HG02852 (cell line): ENCODE measurements at regions not wholly inside any gene's neighbourhood (a gene's known extent, or its start where the extent isn't known, plus 50 kb on each side); places are given as distances from the start of the nearest gene placed in this dataset.

Source experiments
- ATAC-seq: cut with Tn5 transposase; IDR thresholded peaks from one replicate; pipeline ENCODE4 v1.9.1; 2021; ENCODE audit warnings: mild to moderate bottlenecking, moderate library complexity; ENCODE audit not compliant: unreplicated experiment

DNA sequence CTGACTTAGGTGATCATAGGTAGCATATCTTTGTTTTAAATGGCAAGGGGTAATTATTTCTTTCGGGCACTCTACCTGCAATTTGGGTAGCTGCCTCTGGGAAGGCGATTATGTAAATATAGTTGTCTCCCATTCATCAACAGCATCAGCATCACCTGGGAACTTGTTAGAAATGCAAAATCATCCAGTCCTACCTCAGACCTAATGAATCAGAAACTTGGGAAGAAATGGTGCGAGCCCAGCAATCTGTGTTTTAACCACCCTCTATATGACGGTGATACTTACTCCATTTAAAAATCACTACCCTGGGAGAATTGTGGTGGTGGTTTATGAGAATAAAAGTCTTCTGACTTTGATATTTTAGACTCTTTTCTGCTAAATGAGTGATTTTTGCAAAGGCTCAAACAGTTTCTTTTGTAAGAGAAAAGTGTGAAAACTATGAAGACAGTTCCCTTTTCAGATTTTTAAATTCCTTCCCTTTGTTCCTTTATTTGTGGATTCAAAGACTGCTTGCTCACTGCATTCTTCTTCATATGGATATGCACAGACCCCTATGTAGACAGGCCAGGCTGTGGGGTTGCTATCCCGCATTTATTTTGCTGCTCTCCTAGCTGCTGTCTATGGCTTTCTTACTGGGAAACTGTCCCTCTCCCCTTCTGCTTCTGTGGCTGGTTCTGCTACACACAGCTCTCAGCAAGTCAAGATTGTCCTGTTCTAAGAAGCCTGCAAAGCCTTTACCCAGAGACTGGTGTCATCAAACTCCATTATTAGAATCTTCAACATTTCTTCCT lies 365.3 kb downstream of the RNF144B start:
- no peak for ATAC-seq

DNA sequence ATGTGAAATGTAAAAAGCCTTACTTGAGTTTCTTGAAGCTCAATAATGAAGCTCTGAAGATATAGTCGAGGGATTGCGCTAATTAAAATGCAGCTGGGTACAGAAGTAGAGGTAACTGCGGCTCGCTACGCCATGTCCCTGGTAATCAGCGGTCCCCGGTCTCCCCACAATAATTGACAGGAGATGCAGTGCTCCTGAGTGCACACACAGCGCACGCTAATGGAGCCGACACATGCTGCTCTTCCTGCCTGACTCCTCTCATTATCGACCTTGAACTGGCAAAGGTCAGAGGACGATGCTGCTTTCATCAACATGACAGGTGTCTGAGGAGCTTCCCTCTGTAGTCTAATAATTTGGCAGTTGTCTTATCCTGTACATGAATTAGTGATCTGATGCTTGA lies 365.9 kb downstream of the RNF144B start:
- ATAC-seq, result no peak

DNA sequence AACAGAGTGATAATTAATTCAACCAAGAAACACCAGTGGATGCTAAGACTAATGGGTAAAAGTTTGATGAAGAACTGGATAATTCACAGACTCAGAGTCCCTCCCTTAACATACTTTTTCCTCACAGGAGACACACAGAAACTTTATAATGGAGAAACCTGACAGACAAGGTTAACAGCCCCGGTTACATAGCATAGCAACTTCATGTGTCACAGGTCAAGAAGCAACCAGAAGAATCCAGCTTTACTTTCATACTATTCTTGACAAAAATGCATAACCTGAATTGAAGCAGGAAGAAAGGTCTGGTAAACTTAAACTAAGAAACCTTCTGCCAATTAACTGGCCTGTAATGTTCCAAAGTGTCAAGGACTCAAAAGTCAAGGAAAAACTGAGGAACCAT lies 375.9 kb downstream of the RNF144B start:
- no peak for ATAC-seq

DNA sequence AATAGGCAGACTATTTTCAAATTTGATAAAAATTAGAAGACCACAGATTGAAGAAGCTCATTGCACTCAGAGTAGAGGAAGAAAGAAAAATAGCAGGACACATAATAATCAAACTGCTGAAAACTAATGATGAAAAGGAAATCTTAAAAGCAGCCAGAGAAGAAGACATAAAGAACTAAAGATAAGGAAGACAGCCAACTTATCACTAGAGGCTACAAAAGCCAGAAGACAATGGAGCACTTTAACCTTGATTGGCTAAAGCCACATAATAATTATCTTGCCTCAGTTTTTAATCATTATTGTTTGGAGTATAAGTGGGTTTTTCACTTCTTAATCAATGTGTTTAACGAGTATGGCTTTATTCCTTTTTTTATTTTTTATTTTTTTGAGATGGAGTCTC lies 397.6 kb downstream of the RNF144B start:
- no peak for ATAC-seq

DNA sequence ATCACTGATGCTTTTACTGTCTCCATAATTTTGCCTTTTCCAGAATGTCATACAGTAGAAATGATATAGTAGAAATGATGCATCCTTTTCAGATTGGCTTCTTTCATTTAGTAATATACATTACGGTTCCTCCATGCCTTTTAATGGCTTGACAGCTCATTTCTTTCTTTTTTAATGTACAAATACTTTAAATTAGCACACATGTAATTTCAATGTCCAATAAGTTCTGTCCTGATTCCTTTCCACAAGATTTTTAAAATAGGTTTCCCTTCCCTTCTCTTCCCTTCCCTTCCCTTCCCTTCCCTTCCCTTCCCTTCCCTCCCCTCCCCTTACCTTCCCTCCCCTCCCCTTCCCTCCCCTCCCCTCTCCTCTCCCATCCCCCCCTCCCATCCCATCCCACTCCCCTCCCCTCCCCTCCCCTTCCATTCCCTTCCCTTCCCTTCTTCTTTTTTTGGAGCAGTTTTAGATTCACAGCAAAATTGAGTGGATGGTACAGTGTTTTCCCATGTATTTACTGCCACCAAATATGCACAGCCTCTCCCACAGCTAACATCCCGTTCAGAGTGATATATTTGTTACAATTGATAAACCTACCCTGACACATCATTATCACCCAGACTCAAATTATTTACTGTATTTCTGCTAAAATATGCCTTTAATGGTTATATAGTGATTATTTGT lies 398.8 kb downstream of the RNF144B start:
- no peak for ATAC-seq

DNA sequence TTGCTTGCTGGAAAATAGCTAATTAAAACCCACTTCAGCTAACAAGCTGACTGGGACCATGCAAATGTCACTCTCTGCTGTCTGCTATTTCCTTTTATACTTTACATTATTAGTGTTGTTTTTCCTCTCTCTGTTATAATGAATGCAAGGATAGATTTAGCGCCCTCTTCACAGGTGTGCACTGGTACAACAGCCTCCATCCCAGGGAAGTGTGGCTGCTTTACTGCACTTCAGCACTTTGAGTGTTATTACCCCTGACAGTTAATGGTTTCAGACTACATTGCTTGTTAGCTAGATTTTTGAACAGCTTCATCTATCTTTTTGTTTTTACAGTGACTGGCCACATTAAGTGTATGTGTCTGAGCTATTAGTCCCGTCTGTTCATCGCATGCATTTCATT lies 405.7 kb downstream of the RNF144B start:
- no peak for ATAC-seq

DNA sequence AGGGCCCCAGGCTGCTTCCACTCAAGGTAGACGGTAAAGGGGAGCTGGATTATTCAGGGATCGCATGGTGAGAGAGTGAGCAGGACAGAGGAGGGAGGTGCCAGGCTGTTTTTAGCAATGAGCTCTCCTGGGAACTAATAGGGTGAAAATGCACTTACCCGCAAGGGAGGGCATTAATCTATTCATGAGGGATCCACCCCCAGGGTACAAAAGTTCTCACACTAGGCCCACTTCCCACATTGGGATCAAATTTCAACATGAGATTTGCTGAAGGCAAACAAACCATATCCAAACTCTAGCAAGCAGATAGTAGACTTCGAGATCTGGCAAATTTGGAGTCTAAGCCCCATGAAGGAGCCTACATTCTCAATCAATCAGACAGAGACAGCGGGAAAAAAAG lies 408.6 kb downstream of the RNF144B start:
- ATAC-seq, result no peak

DNA sequence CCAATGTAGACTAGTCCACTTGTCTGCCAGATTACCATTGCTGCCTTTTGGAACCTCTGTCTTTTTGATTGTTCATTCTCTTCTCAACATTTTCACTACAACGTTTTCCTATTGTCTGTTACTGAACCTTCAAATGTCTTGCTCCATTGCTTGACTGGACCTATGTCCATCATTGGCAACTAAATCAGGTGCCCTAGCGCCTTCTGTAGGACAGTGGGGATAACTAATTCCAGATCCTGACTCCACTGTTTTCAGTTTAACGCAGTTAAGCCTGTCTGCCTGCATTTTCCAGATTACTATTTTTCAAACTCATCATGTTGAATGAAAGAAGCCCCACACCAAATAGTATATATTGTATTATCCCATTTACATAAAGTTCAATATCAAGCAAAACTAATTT lies 433.6 kb downstream of the RNF144B start:
- ATAC-seq, result no peak

DNA sequence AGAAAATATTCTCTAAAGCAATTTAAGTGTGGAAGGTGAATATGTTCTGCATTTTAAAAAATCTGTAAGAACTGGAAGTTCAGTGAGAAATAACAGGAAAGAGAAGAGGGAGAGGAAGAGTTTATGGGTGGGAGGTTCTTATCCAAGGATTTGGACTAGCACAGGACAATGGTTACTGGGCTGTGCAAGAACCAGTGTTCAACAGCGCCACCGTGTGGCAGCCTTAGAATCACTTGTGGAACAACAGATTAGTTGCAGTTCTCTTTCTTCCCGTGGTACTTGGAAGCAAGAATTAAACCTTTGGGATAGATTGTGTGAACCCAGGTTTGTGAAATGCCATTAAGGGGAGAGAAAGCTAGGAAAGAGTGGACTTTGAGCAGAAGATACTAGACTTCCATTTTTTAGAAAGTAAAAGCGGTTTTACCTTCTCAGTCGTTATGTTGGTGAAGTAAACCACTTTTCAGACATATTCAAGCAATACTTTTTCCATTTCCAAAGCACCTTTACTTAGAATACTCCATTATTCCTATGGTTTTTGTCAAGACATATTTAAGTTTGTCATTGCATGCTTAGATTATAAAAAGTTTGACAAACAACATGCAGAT lies 436.7 kb downstream of the RNF144B start:
- no peak for ATAC-seq

DNA sequence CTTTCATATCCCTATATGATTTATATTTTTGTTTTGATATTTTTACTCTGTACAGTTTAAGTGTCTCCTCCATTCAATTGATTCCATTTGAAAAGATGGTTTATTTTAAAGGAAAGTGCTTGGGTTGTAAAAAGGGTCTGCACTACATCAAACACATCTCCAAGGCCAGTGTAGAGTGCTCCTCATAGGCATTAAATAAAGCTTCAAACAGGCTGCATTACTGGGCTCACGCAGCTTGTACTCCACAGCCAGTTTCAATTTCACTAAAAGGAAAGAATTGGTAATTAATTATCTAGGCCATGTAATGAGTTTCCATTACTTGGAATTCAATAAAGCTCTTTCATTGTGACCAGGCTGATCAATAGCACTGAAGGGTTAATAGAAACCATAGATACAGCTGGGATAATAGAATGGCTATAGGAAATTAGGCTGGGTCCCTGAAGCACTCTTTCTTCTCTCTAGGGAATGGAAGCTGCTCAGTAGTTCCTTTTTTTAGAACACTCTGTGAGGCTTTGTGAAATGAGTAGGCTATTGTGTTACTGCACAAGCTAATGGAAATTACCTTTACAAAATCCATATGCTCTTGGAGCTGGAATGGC lies 442.2 kb downstream of the RNF144B start:
- ATAC-seq, result no peak

DNA sequence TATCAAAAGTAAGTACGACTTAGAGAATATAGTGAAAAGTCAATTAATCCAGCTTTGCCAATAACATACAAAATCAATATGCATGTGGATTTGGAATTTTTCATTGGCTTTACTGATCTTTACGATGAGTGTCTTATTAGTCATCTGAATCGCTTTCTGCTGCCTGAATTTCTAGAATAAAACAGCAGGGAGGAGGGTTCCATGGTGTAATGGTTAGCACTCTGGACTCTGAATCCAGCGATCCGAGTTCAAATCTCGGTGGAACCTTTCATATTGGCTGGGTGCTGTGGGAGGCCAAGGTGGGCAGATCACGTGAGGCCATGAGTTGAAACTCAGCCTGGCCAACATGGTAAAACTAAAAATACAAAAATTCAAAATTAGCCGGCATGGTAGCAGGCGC lies 448.8 kb downstream of the RNF144B start:
- ATAC-seq, result no peak

DNA sequence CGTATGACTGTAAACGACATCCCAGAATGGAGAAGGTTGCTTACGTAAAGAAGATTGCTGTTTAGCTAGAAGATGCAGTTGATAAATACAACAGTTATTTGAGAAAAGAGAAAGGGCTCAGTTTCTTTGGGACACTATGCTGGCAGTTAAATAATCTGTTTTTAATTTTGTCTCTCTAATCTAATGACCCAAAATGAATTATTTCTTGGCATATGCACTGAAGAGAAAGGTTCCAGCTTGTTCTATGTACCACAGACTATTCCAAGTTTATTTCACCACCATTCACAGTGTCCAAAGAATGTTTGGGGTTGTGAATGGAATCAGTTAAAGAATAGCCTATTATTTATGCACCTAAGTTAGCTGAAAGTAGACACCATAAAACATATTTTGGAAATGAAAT lies 449.9 kb downstream of the RNF144B start:
- ATAC-seq, result no peak

DNA sequence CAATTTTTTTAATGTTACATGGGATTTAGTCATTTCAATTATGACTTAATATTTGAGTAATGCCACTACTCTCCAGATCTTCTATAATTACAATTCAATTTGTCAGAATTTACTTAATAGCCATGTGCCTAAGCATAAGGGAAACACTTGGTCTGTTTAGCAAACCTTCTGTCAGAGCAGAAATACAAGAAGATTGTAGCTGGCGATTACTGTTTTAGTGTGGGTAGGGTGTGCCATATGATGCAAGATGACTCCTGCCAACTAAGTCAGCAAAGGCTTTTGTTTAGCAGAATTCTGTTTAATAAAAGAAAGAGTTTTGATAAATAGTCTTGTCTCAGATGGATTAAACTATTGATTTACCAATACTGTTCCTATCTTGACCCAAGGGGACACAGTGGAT lies 455.4 kb downstream of the RNF144B start:
- ATAC-seq, result no peak

DNA sequence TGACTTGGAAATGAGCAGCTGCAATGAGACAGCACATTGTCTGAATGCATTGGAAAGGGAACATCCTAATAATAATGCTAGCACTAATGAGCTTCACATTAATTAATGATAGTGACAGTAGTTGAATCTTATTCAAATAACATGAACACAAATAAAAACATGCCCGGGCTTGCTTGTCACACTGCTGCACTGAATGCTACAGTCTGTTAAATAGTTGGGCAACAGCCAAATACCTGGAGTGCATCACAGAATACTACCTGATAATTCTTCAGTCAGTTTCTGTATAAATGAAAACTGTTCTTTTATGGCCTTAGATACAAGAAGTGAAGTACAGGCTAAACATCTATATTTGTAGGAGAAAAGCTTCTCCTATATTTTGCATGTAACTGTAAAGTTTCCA lies 458.7 kb downstream of the RNF144B start:
- no peak for ATAC-seq

DNA sequence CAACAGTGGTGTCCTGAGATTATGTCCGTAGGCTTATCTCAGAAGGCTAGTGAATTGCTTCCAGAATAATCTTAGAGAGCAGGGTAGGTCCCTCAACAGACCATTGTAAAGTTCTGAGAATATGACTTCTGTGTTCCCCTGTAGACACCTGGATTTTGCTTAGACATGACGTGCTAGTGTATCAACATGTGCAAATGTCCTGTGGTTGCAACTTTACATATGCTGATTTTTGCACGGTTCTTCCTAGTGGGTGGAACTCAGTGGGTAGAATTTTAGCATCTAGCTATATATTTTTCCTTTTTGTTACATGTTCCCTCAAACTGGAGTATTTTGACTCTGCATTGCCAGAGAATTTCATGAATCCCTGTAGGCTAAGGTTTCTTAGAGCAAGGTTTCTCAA lies 459.2 kb downstream of the RNF144B start:
- no peak for ATAC-seq

DNA sequence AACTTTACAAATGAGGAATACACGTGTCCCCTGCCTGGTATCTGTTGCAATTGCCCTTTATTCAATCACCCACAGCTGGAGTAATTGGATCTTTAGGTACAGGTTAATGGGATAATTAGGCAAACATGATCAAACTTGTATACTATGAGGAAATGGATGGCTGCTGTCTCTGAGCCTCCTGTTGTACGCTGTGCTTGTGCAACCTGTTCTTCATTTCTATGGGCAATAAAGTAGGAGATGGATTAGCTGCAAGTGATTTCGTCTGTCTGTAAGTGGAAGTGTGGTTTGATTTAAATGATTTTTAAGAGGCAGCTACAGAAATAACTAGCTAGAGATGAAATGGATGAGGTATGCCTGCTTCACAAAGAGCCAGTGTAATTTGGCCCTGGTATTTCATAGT lies 474.1 kb downstream of the RNF144B start:
- no peak for ATAC-seq

DNA sequence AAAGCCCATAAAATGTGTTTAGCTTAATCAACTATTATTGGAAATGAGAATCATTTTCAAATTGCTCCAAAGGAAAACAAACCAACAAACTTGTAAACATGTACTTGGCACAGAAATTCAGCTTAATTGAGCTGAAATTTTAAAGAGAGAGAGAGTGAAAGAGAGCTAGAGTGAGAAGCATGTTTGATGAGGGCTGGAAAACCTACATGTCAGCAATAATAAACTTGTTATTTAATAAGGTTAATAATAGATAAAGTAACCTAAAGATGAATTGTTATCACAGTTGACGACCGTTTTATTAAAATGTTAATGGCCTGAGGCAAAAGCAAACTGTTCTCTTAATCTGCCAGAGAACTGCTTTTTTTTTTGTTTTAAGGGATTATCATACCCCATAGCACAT lies 496.1 kb downstream of the RNF144B start:
- no peak for ATAC-seq

DNA sequence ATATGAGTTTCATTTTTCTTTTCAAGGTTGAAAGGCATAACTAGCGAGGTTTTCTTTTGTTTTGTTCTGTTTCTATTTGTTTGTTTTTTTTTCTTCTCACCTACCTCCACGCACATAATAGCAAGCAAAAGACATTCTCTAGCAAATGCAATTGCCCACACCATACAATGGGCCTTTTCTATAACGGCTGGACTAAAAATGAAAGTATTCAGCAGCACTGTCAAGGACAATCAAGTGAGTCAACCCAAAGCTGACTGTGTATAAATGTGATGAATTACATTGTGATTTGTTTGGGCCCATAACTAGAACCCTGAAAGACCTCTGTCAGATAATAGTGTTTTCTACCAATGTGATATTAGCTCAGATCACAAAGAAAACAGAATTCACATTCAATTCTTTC lies 496.7 kb downstream of the RNF144B start:
- ATAC-seq, result no peak

DNA sequence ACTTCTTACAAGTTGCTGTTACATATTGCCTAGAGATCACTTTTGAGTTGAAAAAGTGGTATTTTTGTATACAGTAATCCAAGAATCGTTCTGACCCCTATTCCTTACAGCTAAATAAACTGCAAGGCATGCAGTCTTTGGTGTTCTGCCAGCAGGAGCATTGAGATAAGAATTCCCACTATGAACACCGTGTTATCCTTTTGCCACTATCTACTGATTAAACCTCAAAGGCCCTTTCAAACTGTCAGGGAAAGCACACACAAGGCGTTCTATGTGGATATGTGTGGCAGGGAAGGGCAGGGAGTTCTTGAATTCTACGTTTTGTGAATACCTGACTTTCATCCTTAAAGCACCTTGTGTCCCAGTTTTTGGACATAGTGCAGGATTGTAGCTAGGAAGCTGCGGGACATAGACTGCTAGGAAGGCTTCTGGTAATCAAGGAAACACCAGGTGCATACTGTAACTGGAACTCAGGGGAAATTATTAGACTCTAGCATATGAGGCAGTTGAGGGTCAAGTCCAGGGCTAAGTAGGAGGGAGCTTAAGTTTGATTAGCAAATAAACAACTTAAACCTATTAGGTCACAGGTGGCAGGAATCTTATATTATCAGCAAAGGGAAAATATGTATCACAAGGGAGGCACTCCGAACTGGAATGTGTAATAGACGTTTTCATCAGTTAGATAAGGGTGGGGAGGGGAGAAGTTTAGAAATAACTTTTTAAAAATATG lies 506.6 kb downstream of the RNF144B start:
- ATAC-seq, result no peak

DNA sequence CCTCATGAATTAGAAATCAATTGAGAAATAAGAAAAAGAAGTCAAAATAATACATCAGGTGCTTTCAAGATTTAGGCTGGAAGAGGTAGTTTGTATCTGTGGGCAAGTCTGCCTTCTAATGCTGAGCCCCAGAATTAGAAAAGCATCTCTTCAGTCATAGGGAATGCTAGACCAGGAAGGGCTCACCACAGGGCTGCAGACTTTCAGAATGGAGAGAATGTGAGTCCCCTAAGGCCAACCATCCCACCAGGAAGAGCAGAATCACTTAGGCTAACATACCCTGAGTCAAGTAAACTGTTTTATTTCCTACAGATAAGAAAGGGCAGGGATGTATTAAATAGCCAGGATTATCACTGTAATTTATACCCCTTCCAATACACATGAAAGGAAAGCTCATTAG lies 510.2 kb downstream of the RNF144B start:
- ATAC-seq, result no peak

DNA sequence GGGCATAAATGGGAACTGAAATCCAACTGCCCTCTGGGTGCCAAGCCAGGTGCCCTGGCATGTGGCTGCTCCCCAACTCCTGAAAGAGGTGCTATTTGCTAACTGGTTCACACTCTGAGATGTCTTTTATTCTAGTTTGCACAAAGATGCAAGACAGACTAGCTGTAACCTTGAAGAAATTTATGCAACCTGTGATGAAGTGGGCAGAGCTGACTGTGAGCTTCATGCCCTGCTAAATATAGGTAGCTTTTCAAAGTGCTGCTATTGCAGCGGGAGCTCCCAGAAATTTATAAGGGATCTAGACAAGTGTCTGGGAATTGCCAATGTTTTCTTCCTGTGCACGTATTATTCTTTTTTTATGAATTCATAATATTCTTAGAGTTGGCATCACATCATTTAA lies 517.5 kb downstream of the RNF144B start:
- no peak for ATAC-seq
